ENCODE measurements at regions not wholly inside any gene's neighbourhood (a gene's known extent, or its start where the extent isn't known, plus 50 kb on each side); places are given as distances from the start of the nearest gene placed in this dataset.

GRCh38 chr15:77722759-77723460, 90.2 kb upstream of the LINGO1 start:
- no peak overlapping the region for H3K4me3 ChIP-seq
- WGBS, 2 donors: 68% methylated on average over 18 of the region's 18 CpGs
- no peak for DNase-seq
- no peak overlapping the region for H3K27ac ChIP-seq (ENCODE audit: low read depth in 1 of 2, low read length in 1 of 2)
- H3K9ac ChIP-seq (ENCODE audit: insufficient read depth in 1 of 2, low read length in 2 of 2): no peak overlapping the region
- TF ChIP-seq CTCF (IDR thresholded peaks at IDR 0.05; ENCODE audit: control extremely low read depth, extremely low read depth): no peak
- no peaks in the 10 kb centered on the region for H3K36me3 ChIP-seq (ENCODE audit: control insufficient read depth in 4 of 4, insufficient read depth in 4 of 4, low read length in 4 of 4)
- H3K9me3 ChIP-seq (ENCODE audit: control insufficient read depth in 4 of 4, insufficient read depth in 3 of 4, low read length in 3 of 4): peaks cover 0 to 4% (median 0%) of the 10 kb centered on the region in 4 donors
- H3K4me1 ChIP-seq (ENCODE audit: control insufficient read depth in 5 of 5, insufficient read depth in 5 of 5, low read length in 5 of 5): no peaks in the 10 kb centered on the region
- ATAC-seq (ENCODE audit: insufficient read depth, low FRiP score): no peak
- peaks cover 0 to 2% (median 0%) of the 10 kb centered on the region in 3 donors for H3K27me3 ChIP-seq (ENCODE audit: control insufficient read depth in 3 of 3, insufficient read depth in 3 of 3, low read length in 2 of 3)

DNA sequence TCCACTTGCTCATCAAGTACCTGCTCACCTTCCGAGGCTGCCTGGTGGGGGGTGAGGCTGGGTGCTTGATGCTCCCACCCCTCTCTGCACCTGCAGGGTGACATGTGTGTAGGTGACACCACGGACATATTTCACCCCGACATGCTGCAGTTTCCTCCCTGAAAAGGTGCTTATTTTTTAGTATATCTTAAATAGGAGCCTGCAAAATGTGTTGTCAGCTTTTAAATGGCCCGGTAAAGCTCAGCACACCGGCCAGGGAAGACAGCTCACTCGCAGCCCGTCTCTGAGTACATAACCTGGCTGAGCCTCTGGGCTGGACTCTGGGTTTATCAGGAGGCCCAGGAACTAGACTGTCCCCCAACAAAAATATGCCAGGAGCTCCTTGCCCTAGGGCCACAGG, 89.3 kb upstream of the LINGO1 start:
- no peak overlapping the region for H3K4me3 ChIP-seq
- H3K36me3 ChIP-seq (ENCODE audit: control insufficient read depth in 4 of 4, insufficient read depth in 4 of 4, low read length in 4 of 4): no peaks in the 10 kb centered on the region
- 64 to 82% methylated on average over 7 of the region's 7 CpGs for WGBS, 2 donors
- no peak overlapping the region for H3K9ac ChIP-seq (ENCODE audit: insufficient read depth in 1 of 2, low read length in 2 of 2)
- no peak overlapping the region for H3K27ac ChIP-seq (ENCODE audit: low read depth in 1 of 2, low read length in 1 of 2)
- no peaks in the 10 kb centered on the region for H3K27me3 ChIP-seq (ENCODE audit: control insufficient read depth in 3 of 3, insufficient read depth in 3 of 3, low read length in 2 of 3)
- H3K9me3 ChIP-seq (ENCODE audit: control insufficient read depth in 4 of 4, insufficient read depth in 3 of 4, low read length in 3 of 4): peaks cover 0 to 4% (median 0%) of the 10 kb centered on the region in 4 donors
- no peak for TF ChIP-seq CTCF (IDR thresholded peaks at IDR 0.05; ENCODE audit: control extremely low read depth, extremely low read depth)
- no peaks in the 10 kb centered on the region for H3K4me1 ChIP-seq (ENCODE audit: control insufficient read depth in 5 of 5, insufficient read depth in 5 of 5, low read length in 5 of 5)
- no peak for DNase-seq
- no peak for ATAC-seq (ENCODE audit: insufficient read depth, low FRiP score)

- H3K9me3 ChIP-seq (ENCODE audit: control insufficient read depth in 4 of 4, insufficient read depth in 3 of 4, low read length in 3 of 4): peaks cover 0 to 4% (median 0%) of the 10 kb centered on the region in 4 donors
- H3K9ac ChIP-seq (ENCODE audit: insufficient read depth in 1 of 2, low read length in 2 of 2): no peak overlapping the region
- H3K4me3 ChIP-seq: no peak overlapping the region
- ATAC-seq (ENCODE audit: insufficient read depth, low FRiP score) (no peak), DNase-seq (no peak)
- no peaks in the 10 kb centered on the region for H3K36me3 ChIP-seq (ENCODE audit: control insufficient read depth in 4 of 4, insufficient read depth in 4 of 4, low read length in 4 of 4)
- no peak overlapping the region for H3K27ac ChIP-seq (ENCODE audit: low read depth in 1 of 2, low read length in 1 of 2)
- no peaks in the 10 kb centered on the region for H3K4me1 ChIP-seq (ENCODE audit: control insufficient read depth in 5 of 5, insufficient read depth in 5 of 5, low read length in 5 of 5)
- 64 to 72% methylated on average over 9 to 10 of the region's 10 CpGs for WGBS, 2 donors
- no peak for TF ChIP-seq CTCF (IDR thresholded peaks at IDR 0.05; ENCODE audit: control extremely low read depth, extremely low read depth)
- no peaks in the 10 kb centered on the region for H3K27me3 ChIP-seq (ENCODE audit: control insufficient read depth in 3 of 3, insufficient read depth in 3 of 3, low read length in 2 of 3)
Observed at GRCh38 chr15:77720655-77721054, 87.9 kb upstream of the LINGO1 start.

DNA sequence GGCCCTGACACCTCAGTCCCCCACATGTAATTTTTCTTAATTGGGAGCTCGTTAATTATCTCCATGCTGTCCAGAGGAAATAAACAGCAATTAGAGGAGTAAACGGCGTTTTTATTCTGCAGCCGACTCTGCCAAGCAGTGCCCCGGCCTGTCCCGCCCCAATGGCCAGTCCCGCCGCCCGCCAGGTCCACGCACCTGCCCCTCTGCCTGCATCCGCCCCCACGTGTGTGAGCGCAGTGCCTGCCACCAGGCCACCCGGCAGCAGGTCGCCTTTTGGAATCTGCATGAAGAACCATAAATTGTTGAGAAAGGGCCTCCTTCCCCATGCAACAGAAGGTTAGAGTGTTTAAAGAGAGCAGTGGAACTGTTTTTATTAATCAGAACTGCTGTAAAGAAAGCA, 87.5 kb upstream of the LINGO1 start:
- DNase-seq (no peak), ATAC-seq (ENCODE audit: insufficient read depth, low FRiP score) (no peak)
- no peak for TF ChIP-seq CTCF (IDR thresholded peaks at IDR 0.05; ENCODE audit: control extremely low read depth, extremely low read depth)
- Histone ChIP-seq H3K4me1 (ENCODE audit: control insufficient read depth in 5 of 5, insufficient read depth in 5 of 5, low read length in 5 of 5) (no peaks in the 10 kb centered on the region), H3K4me3 (no peak overlapping the region), H3K27me3 (ENCODE audit: control insufficient read depth in 3 of 3, insufficient read depth in 3 of 3, low read length in 2 of 3) (no peaks in the 10 kb centered on the region), H3K9me3 (ENCODE audit: control insufficient read depth in 4 of 4, insufficient read depth in 3 of 4, low read length in 3 of 4) (peaks cover 0 to 4% (median 0%) of the 10 kb centered on the region in 4 donors), H3K9ac (ENCODE audit: insufficient read depth in 1 of 2, low read length in 2 of 2) (no peak overlapping the region), H3K27ac (ENCODE audit: low read depth in 1 of 2, low read length in 1 of 2) (no peak overlapping the region), H3K36me3 (ENCODE audit: control insufficient read depth in 4 of 4, insufficient read depth in 4 of 4, low read length in 4 of 4) (no peaks in the 10 kb centered on the region)
- 68 to 79% methylated on average over 15 of the region's 15 CpGs for whole genome bisulfite sequencing, 2 donors
